Neural cell (in vitro differentiated cells): ENCODE measurements at regions not wholly inside any gene's neighbourhood (a gene's known extent, or its start where the extent isn't known, plus 50 kb on each side); places are given as distances from the start of the nearest gene placed in this dataset.
"Not testable (repeated sequence)": the region's sequence is repeated elsewhere in the genome, so short reads cannot be mapped to it uniquely, and the experiment has no call there.

Source experiments
- H2AFZ ChIP-seq: fragments of 200-600, 300-800 bp; sonication (generic), shearing (Covaris generic); 2 replicates; pipeline ENCODE4 v1.6.0; 2014; ENCODE audit warnings: low read depth, mild to moderate bottlenecking, antibody characterized with exemption, low read length, moderate library complexity
- H3F3A ChIP-seq: fragments of 200-600 bp; shearing (Covaris generic); 2 replicates; pipeline ENCODE4 v1.6.1; 2016; ENCODE audit warnings: mild to moderate bottlenecking, moderate library complexity, mixed read lengths, antibody characterized with exemption, low read length; ENCODE audit not compliant: insufficient read depth, poor library complexity, severe bottlenecking
- H3K27ac ChIP-seq: fragments of 200-600, 300-800 bp; sonication (generic), shearing (Covaris generic); 2 replicates; pipeline ENCODE4 v1.5.1; 2014; ENCODE audit warnings: mild to moderate bottlenecking, low read length, moderate library complexity
- H3K27me3 ChIP-seq: fragments of 300-800, 200-600 bp; sonication (generic), shearing (Covaris generic); 2 replicates; pipeline ENCODE4 v1.6.0; 2014; ENCODE audit warnings: mild to moderate bottlenecking, low read depth, low read length, moderate library complexity; ENCODE audit not compliant: insufficient read depth
- H3K36me3 ChIP-seq: fragments of 300-800, 200-600 bp; sonication (generic), shearing (Covaris generic); 2 replicates; pipeline ENCODE4 v1.5.1; 2014; ENCODE audit warnings: mild to moderate bottlenecking, antibody characterized with exemption, low read length, moderate library complexity; ENCODE audit not compliant: insufficient read depth
- H3K4me2 ChIP-seq: fragments of 300-800, 200-600 bp; sonication (generic), shearing (Covaris generic); 2 replicates; pipeline ENCODE4 v1.6.0; 2014; ENCODE audit warnings: mild to moderate bottlenecking, low read length
- H3K4me3 ChIP-seq: fragments of 300-800, 200-600 bp; sonication (generic), shearing (Covaris generic); 2 replicates; pipeline ENCODE4 v1.5.1; 2014; ENCODE audit warnings: mild to moderate bottlenecking, low read length, moderate library complexity
- H3K79me2 ChIP-seq: fragments of 200-600 bp; shearing (Covaris generic); replicated peaks from 2 replicates; pipeline ENCODE4 v1.6.0; 2014; ENCODE audit warnings: mild to moderate bottlenecking, low read length, moderate library complexity; ENCODE audit not compliant: insufficient read depth
- H3K9ac ChIP-seq: fragments of 300-800, 200-600 bp; sonication (generic), shearing (Covaris generic); 2 replicates; pipeline ENCODE4 v1.6.1; 2016; ENCODE audit warnings: mild to moderate bottlenecking, low read length, mixed read lengths
- H3K9me2 ChIP-seq: fragments of 200-600 bp; shearing (Covaris generic); 2 replicates; pipeline ENCODE4 v1.6.1; 2016; ENCODE audit warnings: mild to moderate bottlenecking, low read length, mixed read lengths; ENCODE audit not compliant: insufficient read depth
- H3K9me3 ChIP-seq: fragments of 200-600, 300-800 bp; sonication (generic), shearing (Covaris generic); 2 replicates; pipeline ENCODE4 v1.6.1; 2016; ENCODE audit warnings: mild to moderate bottlenecking, mixed run types, low read length, moderate library complexity, mixed read lengths
- H4K20me1 ChIP-seq: fragments of 200-600 bp; shearing (Covaris generic); 2 replicates; pipeline ENCODE4 v1.6.1; 2016; ENCODE audit warnings: mild to moderate bottlenecking, mixed run types; ENCODE audit not compliant: insufficient read depth
- EP300 ChIP-seq: fragments of 450-650 bp; conservative IDR thresholded peaks from 2 replicates; pipeline ENCODE4 v1.6.1; 2014; ENCODE audit warnings: antibody characterized with exemption, mild to moderate bottlenecking, moderate library complexity; ENCODE audit not compliant: poor library complexity, severe bottlenecking
- EZH2 ChIP-seq: fragments of 200-600, 300-800 bp; shearing (Covaris generic), sonication (generic); IDR thresholded peaks from 2 replicates; pipeline ENCODE4 v1.6.1; 2014; ENCODE audit warnings: antibody characterized with exemption, low read length, borderline replicate concordance, mild to moderate bottlenecking; ENCODE audit not compliant: insufficient read depth, poor library complexity, severe bottlenecking
- MXI1 ChIP-seq: fragments of 450-650 bp; conservative IDR thresholded peaks from 2 replicates; pipeline ENCODE4 v1.6.1; 2014; ENCODE audit warnings: antibody characterized with exemption, mild to moderate bottlenecking; ENCODE audit not compliant: poor library complexity, severe bottlenecking
- POLR2AphosphoS5 ChIP-seq: IDR thresholded peaks from 2 replicates; pipeline ENCODE4 v1.6.1; 2012
- RAD21 ChIP-seq: fragments of 450-650 bp; conservative IDR thresholded peaks from 2 replicates; pipeline ENCODE4 v1.6.1; 2014; ENCODE audit warnings: antibody characterized with exemption, mild to moderate bottlenecking, moderate library complexity
- SMC3 ChIP-seq: fragments of 450-650 bp; conservative IDR thresholded peaks from 2 replicates; pipeline ENCODE4 v1.6.1; 2014; ENCODE audit warnings: antibody characterized with exemption, mild to moderate bottlenecking, moderate library complexity; ENCODE audit not compliant: poor library complexity
- TAF1 ChIP-seq: IDR thresholded peaks from 2 replicates; pipeline ENCODE4 v1.6.1; 2012; ENCODE audit warnings: low read depth
- TF ChIP-seq, protein P1 (sequence below): fragments of 450-650 bp; IDR thresholded peaks from 2 replicates; pipeline ENCODE4 v1.5.1; 2014; ENCODE audit warnings: antibody characterized with exemption, mild to moderate bottlenecking, moderate library complexity; ENCODE audit not compliant: poor library complexity, severe bottlenecking
- TF ChIP-seq, protein P2 (sequence below): IDR thresholded peaks from 2 replicates; pipeline ENCODE4 v1.6.1; 2012; ENCODE audit warnings: borderline replicate concordance

GRCh38 chr22:48919187-48919590 is 908.5 kb downstream of the BRD1 start:
- Histone ChIP-seq H3K9ac (no peak overlapping the region), H3K79me2 (no peaks in the 10 kb centered on the region), H3K9me3 (peaks cover 6% of the 10 kb centered on the region), H3K27me3 (no peaks in the 10 kb centered on the region), H3K4me2 (no peak overlapping the region), H3K27ac (no peak overlapping the region), H3F3A (no peaks in the 10 kb centered on the region), H4K20me1 (no peaks in the 10 kb centered on the region), H3K4me3 (no peak overlapping the region), H2AFZ (no peak overlapping the region), H3K9me2 (no peaks in the 10 kb centered on the region), H3K36me3 (no peaks in the 10 kb centered on the region)
- TF ChIP-seq TAF1 = no peak
- no peak for TF ChIP-seq MXI1
- TF ChIP-seq EZH2 = no peak
- TF ChIP-seq POLR2AphosphoS5 = no peak
- no peak for TF ChIP-seq EP300
- TF ChIP-seq SMC3 = no peak

- H2AFZ ChIP-seq = no peak overlapping the region
- H3F3A ChIP-seq = no peaks in the 10 kb centered on the region
- no peak overlapping the region for H3K9ac ChIP-seq
- H3K36me3 ChIP-seq = no peaks in the 10 kb centered on the region
- no peak overlapping the region for H3K4me2 ChIP-seq
- H3K9me3 ChIP-seq = peaks cover 6% of the 10 kb centered on the region
- TF ChIP-seq, protein P1, sequence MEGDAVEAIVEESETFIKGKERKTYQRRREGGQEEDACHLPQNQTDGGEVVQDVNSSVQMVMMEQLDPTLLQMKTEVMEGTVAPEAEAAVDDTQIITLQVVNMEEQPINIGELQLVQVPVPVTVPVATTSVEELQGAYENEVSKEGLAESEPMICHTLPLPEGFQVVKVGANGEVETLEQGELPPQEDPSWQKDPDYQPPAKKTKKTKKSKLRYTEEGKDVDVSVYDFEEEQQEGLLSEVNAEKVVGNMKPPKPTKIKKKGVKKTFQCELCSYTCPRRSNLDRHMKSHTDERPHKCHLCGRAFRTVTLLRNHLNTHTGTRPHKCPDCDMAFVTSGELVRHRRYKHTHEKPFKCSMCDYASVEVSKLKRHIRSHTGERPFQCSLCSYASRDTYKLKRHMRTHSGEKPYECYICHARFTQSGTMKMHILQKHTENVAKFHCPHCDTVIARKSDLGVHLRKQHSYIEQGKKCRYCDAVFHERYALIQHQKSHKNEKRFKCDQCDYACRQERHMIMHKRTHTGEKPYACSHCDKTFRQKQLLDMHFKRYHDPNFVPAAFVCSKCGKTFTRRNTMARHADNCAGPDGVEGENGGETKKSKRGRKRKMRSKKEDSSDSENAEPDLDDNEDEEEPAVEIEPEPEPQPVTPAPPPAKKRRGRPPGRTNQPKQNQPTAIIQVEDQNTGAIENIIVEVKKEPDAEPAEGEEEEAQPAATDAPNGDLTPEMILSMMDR = no peak
- TF ChIP-seq, protein P2, sequence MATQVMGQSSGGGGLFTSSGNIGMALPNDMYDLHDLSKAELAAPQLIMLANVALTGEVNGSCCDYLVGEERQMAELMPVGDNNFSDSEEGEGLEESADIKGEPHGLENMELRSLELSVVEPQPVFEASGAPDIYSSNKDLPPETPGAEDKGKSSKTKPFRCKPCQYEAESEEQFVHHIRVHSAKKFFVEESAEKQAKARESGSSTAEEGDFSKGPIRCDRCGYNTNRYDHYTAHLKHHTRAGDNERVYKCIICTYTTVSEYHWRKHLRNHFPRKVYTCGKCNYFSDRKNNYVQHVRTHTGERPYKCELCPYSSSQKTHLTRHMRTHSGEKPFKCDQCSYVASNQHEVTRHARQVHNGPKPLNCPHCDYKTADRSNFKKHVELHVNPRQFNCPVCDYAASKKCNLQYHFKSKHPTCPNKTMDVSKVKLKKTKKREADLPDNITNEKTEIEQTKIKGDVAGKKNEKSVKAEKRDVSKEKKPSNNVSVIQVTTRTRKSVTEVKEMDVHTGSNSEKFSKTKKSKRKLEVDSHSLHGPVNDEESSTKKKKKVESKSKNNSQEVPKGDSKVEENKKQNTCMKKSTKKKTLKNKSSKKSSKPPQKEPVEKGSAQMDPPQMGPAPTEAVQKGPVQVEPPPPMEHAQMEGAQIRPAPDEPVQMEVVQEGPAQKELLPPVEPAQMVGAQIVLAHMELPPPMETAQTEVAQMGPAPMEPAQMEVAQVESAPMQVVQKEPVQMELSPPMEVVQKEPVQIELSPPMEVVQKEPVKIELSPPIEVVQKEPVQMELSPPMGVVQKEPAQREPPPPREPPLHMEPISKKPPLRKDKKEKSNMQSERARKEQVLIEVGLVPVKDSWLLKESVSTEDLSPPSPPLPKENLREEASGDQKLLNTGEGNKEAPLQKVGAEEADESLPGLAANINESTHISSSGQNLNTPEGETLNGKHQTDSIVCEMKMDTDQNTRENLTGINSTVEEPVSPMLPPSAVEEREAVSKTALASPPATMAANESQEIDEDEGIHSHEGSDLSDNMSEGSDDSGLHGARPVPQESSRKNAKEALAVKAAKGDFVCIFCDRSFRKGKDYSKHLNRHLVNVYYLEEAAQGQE = no peak
- TF ChIP-seq RAD21 (no peak), TAF1 (no peak), EZH2 (no peak), POLR2AphosphoS5 (no peak), MXI1 (no peak)
- no peaks in the 10 kb centered on the region for H3K9me2 ChIP-seq
- no peak overlapping the region for H3K27ac ChIP-seq
- H3K4me3 ChIP-seq = no peak overlapping the region
- H3K79me2 ChIP-seq = no peaks in the 10 kb centered on the region
- H4K20me1 ChIP-seq = no peaks in the 10 kb centered on the region
- H3K27me3 ChIP-seq = no peaks in the 10 kb centered on the region
Measured at GRCh38 chr22:48918585-48919186, 909.0 kb downstream of the BRD1 start.

DNA sequence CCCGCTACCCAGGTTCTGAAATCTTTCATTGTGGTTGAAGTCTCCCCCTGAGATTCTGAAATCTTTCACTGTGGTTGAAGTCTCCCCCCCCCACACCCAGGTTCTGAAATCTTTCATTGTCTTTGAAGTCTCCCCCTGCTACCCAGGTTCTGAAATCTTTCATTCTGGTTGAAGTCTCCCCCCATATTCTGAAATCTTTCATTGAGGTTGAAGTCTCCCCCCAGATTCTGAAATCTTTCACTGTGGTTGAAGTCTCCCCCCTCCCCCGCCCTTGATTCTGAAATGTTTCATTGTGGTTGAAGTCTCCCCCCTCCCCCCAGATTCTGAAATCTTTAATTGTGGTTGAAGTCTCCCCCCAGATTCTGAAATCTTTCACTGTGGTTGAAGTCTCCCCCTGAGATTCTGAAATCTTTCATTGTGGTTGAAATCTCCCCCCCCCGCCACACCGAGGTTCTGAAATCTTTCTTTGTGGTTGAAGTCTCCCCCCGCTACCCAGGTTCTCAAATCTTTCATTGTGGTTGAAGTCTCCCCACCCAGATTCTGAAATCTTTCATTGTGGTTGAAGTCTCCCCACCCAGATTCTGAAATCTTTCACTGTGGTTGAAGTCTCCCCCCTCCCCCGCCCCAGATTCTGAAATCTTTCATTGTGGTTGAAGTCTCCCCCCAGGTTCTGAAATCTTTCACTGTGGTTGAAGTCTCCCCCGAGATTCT is 915.2 kb downstream of the BRD1 start:
- not testable (repeated sequence) for H3K36me3 ChIP-seq, H3K4me3 ChIP-seq, H3K79me2 ChIP-seq, H4K20me1 ChIP-seq, H3K4me2 ChIP-seq, H3K9ac ChIP-seq, H3F3A ChIP-seq, H3K27me3 ChIP-seq, H2AFZ ChIP-seq, H3K9me2 ChIP-seq, H3K27ac ChIP-seq, H3K9me3 ChIP-seq

GRCh38 chr22:48911647-48912046 is 916.0 kb downstream of the BRD1 start:
- not testable (repeated sequence) for H3K4me3 ChIP-seq, H3K9me2 ChIP-seq, H3K79me2 ChIP-seq, H3K9me3 ChIP-seq, H3K36me3 ChIP-seq, H3K9ac ChIP-seq, H3K4me2 ChIP-seq, H2AFZ ChIP-seq, H3K27ac ChIP-seq, H4K20me1 ChIP-seq, H3F3A ChIP-seq, H3K27me3 ChIP-seq
